IMR-90 (cell line): ENCODE measurements at regions not wholly inside any gene's neighbourhood (a gene's known extent, or its start where the extent isn't known, plus 50 kb on each side); places are given as distances from the start of the nearest gene placed in this dataset.

Experiments
- ATAC-seq: fragments of 200-7000 bp; cut with Tn5 transposase; 2 replicates; pipeline ENCODE4 v1.9.1; 2020; ENCODE audit warnings: low read depth, mild to moderate bottlenecking, moderate library complexity
- BruUV-seq: library from RNA; stranded (reverse); fragments of 400-500 nt; replicated peaks from 2 replicates; lab custom pipeline; 2021; lab: Mats Ljungman, UMichigan
- CTCF ChIA-PET: fragments of 300-600 bp; formaldehyde crosslinking; extraction: SDS; loops from one replicate; lab custom pipeline; 2021; ENCODE audit warnings: antibody characterized with exemption; lab: Yijun Ruan, JAX
- POLR2A ChIA-PET: fragments of 300-600 bp; sonication (Branson Sonifier 250); formaldehyde crosslinking; loops from one replicate; lab custom pipeline; 2022; ENCODE audit warnings: antibody characterized with exemption; ENCODE audit not compliant: unreplicated experiment; lab: Charles Lee
- DNase-seq: peaks from one replicate; pipeline ENCODE4 v3.0.0; 2013
- H2AFZ ChIP-seq: replicated peaks from 2 replicates; pipeline ENCODE3; 2013; ENCODE audit warnings: low read length, mild to moderate bottlenecking; ENCODE audit not compliant: poor library complexity
- H2AK5ac ChIP-seq: 2 replicates; pipeline ENCODE4 v1.6.1; 2013; ENCODE audit warnings: low read depth, low read length, inconsistent platforms
- H2AK9ac ChIP-seq: replicated peaks from 2 replicates; pipeline ENCODE3; 2013; ENCODE audit warnings: mild to moderate bottlenecking, low read depth, low read length, moderate library complexity; ENCODE audit not compliant: poor library complexity
- H2BK120ac ChIP-seq: 2 replicates; pipeline ENCODE4 v1.6.1; 2013; ENCODE audit warnings: low read depth, low read length, inconsistent platforms
- H2BK15ac ChIP-seq: 3 replicates; pipeline ENCODE4 v1.6.1; 2013; ENCODE audit warnings: low read depth, low read length, inconsistent platforms
- H2BK20ac ChIP-seq: 2 replicates; pipeline ENCODE4 v1.6.1; 2013; ENCODE audit warnings: low read depth, mild to moderate bottlenecking, inconsistent platforms, low read length, moderate library complexity
- H2BK5ac ChIP-seq: 2 replicates; pipeline ENCODE4 v1.6.1; 2013; ENCODE audit warnings: mild to moderate bottlenecking, low read depth, low read length, inconsistent platforms; ENCODE audit not compliant: poor library complexity, severe bottlenecking
- H3K14ac ChIP-seq: replicated peaks from 2 replicates; pipeline ENCODE4 v1.6.1; 2013; ENCODE audit warnings: low read depth, low read length, inconsistent platforms
- H3K18ac ChIP-seq: 2 replicates; pipeline ENCODE4 v1.6.1; 2013; ENCODE audit warnings: low read depth, low read length, control low read depth
- H3K23ac ChIP-seq: 2 replicates; pipeline ENCODE4 v1.6.1; 2013; ENCODE audit warnings: low read depth, low read length, inconsistent platforms
- H3K27ac ChIP-seq: 2 replicates; pipeline ENCODE4 v1.5.1; 2013; ENCODE audit warnings: mild to moderate bottlenecking, control low read depth, low read length; ENCODE audit not compliant: insufficient read depth
- H3K27me3 ChIP-seq: 2 replicates; pipeline ENCODE4 v1.6.1; 2013; ENCODE audit warnings: low read length; ENCODE audit not compliant: control insufficient read depth, insufficient read depth
- H3K36me3 ChIP-seq: 2 replicates; pipeline ENCODE4 v1.6.1; 2013; ENCODE audit warnings: low read length, mixed read lengths; ENCODE audit not compliant: control insufficient read depth, insufficient read depth
- H3K4ac ChIP-seq: 2 replicates; pipeline ENCODE4 v1.6.1; 2013; ENCODE audit warnings: low read depth, low read length, inconsistent platforms
- H3K4me1 ChIP-seq: 2 replicates; pipeline ENCODE4 v1.6.1; 2013; ENCODE audit warnings: low read length, mixed read lengths; ENCODE audit not compliant: control insufficient read depth, insufficient read depth
- H3K4me2 ChIP-seq: 2 replicates; pipeline ENCODE4 v1.6.1; 2013; ENCODE audit warnings: low read depth, mild to moderate bottlenecking, control low read depth, low read length, moderate library complexity
- H3K4me3 ChIP-seq: 2 replicates; pipeline ENCODE4 v1.5.1; 2013; ENCODE audit warnings: low read depth, mild to moderate bottlenecking, control low read depth, low read length, moderate library complexity; ENCODE audit not compliant: insufficient read depth
- H3K56ac ChIP-seq: 2 replicates; pipeline ENCODE4 v1.6.1; 2013; ENCODE audit warnings: low read length, inconsistent platforms; ENCODE audit not compliant: insufficient read depth; ENCODE audit errors: extremely low read depth
- H3K79me1 ChIP-seq, 2 experiments: 2 replicates each; pipeline ENCODE4 v1.6.1; 2013; ENCODE audit warnings: low read length in 2 of 2, inconsistent platforms in 1 of 2, low read depth in 1 of 2
- H3K9ac ChIP-seq: 2 replicates; pipeline ENCODE4 v1.6.1; 2013; ENCODE audit warnings: low read depth, low read length, control low read depth
- H3K9me1 ChIP-seq: 2 replicates; pipeline ENCODE4 v1.6.1; 2013; ENCODE audit warnings: low read length, inconsistent platforms; ENCODE audit not compliant: insufficient read depth
- H3K9me3 ChIP-seq: 2 replicates; pipeline ENCODE4 v1.6.1; 2013; ENCODE audit warnings: low read length; ENCODE audit not compliant: control insufficient read depth, insufficient read depth
- H4K20me1 ChIP-seq: 2 replicates; pipeline ENCODE4 v1.6.1; 2013; ENCODE audit warnings: low read length, inconsistent platforms; ENCODE audit not compliant: insufficient read depth
- H4K5ac ChIP-seq: 2 replicates; pipeline ENCODE4 v1.6.1; 2013; ENCODE audit warnings: mild to moderate bottlenecking, low read depth, low read length, control low read depth
- H4K8ac ChIP-seq, 2 experiments: 2 replicates each; pipeline ENCODE4 v1.6.1; 2013; ENCODE audit warnings: low read depth in 2 of 2, low read length in 2 of 2, control low read depth in 1 of 2, inconsistent platforms in 1 of 2
- H4K91ac ChIP-seq: 2 replicates; pipeline ENCODE4 v1.6.1; 2013; ENCODE audit warnings: low read depth, low read length, inconsistent platforms; ENCODE audit not compliant: insufficient read depth
- BHLHE40 ChIP-seq: fragments of 150-350 bp; IDR thresholded peaks from 2 replicates; pipeline ENCODE4 v1.6.1; 2016; ENCODE audit warnings: mild to moderate bottlenecking, low read depth, low read length
- CEBPB ChIP-seq: IDR thresholded peaks from 2 replicates; pipeline ENCODE4 v1.6.1; 2012; ENCODE audit warnings: low read depth, low read length, improper control_type of control experiment
- CHD1 ChIP-seq: IDR thresholded peaks from 2 replicates; pipeline ENCODE4 v1.6.1; 2012; ENCODE audit warnings: low read depth, low read length, improper control_type of control experiment
- CTCF ChIP-seq: conservative IDR thresholded peaks from 2 replicates; pipeline ENCODE4 v1.5.1; 2012; ENCODE audit warnings: mild to moderate bottlenecking, low read depth, low read length, improper control_type of control experiment
- FOS ChIP-seq: fragments of 150-350 bp; IDR thresholded peaks from 2 replicates; pipeline ENCODE4 v1.6.1; 2016; ENCODE audit warnings: low read depth, low read length
- MAFK ChIP-seq: IDR thresholded peaks from 2 replicates; pipeline ENCODE4 v1.6.1; 2012; ENCODE audit warnings: low read depth, low read length, improper control_type of control experiment
- MXI1 ChIP-seq: IDR thresholded peaks from 2 replicates; pipeline ENCODE4 v1.6.1; 2012; ENCODE audit warnings: low read depth, mild to moderate bottlenecking, low read length, moderate library complexity, borderline replicate concordance
- NFE2L2 ChIP-seq: fragments of 150-350 bp; IDR thresholded peaks from 2 replicates; pipeline ENCODE4 v1.6.1; 2016; ENCODE audit warnings: low read depth, mild to moderate bottlenecking, low read length
- POLR2A ChIP-seq: IDR thresholded peaks from 2 replicates; pipeline ENCODE4 v1.6.1; 2012; ENCODE audit warnings: mild to moderate bottlenecking, low read depth, low read length
- RAD21 ChIP-seq: IDR thresholded peaks from 2 replicates; pipeline ENCODE4 v1.6.1; 2012; ENCODE audit warnings: low read length, improper control_type of control experiment
- RCOR1 ChIP-seq: IDR thresholded peaks from 2 replicates; pipeline ENCODE4 v1.6.1; 2012; ENCODE audit warnings: mild to moderate bottlenecking, low read length, improper control_type of control experiment; ENCODE audit not compliant: insufficient replicate concordance
- RFX5 ChIP-seq: IDR thresholded peaks from 2 replicates; pipeline ENCODE4 v1.8.0; 2012; ENCODE audit warnings: low read depth, mild to moderate bottlenecking, low read length, moderate library complexity
- SMC3 ChIP-seq: fragments of 150-350 bp; IDR thresholded peaks from 2 replicates; pipeline ENCODE4 v1.6.1; 2016; ENCODE audit warnings: low read depth, mild to moderate bottlenecking, antibody characterized with exemption, low read length, moderate library complexity
- WGBS, 2 experiments: methylation state at CpG; one replicate each; pipeline versions ENCODE4 v1.1.5 to v1.1.7; 2013; ENCODE audit warnings: missing lambda C conversion rate in 2 of 2; ENCODE audit not compliant: insufficient read length in 1 of 2; ENCODE audit errors: extremely low coverage in 2 of 2; 5-methylcytosine and 5-hydroxymethylcytosine counted together
- dilution Hi-C: fragments of 300-500 bp; cut with HindIII; formaldehyde crosslinking; loops from one replicate; pipeline ENCODE4 v1.14.3; 2018; ENCODE audit warnings: low sequenced_read_pairs; ENCODE audit not compliant: unreplicated experiment
- in situ Hi-C: fragments of 300-500 bp; cut with MboI; formaldehyde crosslinking; loops from 3 replicates; pipeline ENCODE4 v1.14.3; 2019; ENCODE audit warnings: low sequenced_read_pairs, inconsistent platforms, mixed read lengths
- intact Hi-C: fragments of 100-400 bp; cut with micrococcal nuclease; formaldehyde crosslinking; loops from 2 replicates; pipeline ENCODE4 v1.10.0; 2022
- TF ChIP-seq, protein P1 (sequence below): fragments of 150-350 bp; IDR thresholded peaks from 2 replicates; pipeline ENCODE4 v1.6.1; 2017; ENCODE audit warnings: mild to moderate bottlenecking, antibody characterized with exemption, low read length, low read depth
- TF ChIP-seq, protein P2 (sequence below): fragments of 150-350 bp; IDR thresholded peaks from 2 replicates; pipeline ENCODE4 v1.6.1; 2016; ENCODE audit warnings: low read depth, mild to moderate bottlenecking, low read length, moderate library complexity, borderline replicate concordance

DNA sequence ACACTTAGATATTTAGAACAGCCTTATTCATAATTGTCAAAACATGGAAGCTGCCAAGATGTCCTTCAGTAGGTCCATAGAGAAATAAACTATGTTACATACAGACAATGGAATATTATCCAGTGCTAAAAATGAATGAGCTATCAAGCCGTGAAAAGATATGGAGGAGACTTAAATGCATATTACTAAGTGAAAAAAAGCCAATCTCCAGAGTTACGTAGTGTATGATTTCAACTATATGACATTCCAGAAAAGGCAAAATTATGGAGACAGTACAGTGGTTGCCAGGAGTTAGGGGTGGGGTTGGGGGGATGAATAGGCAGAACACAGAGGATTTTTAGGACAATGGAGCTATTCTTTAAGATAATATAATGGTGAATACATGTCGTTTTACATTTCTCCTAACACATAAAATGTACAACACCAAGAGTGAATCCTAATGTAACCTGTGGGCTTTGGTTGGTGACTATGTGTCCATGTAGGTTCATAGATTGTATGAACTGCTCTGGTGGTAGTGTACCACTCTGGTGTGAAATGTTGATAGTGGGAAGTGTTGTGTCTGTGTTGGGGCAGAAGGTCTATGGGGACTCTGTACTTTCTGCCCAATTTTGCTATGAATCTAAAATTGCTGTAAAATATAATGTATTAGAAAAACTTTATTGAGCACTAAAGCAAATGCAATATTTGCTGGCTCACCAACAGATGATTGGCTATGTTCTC lies 122.6 kb downstream of the USP22 start:
- in situ Hi-C loops (no loop called here), dilution Hi-C loops (no loop called here), intact Hi-C loops (loop anchor here (5.0 kb wide), 1 partner anchor 122 kb away; the partner anchor contains the start of gene USP22)
- BruUV-seq = no TSS peak
- H2BK15ac ChIP-seq = peak overlapping the region; percentile 93; the same call in 1 of the 3 replicates
- H2AK5ac ChIP-seq = peak overlapping the region; percentile 96
- ATAC-seq (peak; percentile 33), DNase-seq (no peak)
- no peaks in the 10 kb centered on the region for H3K27me3 ChIP-seq
- H3K23ac ChIP-seq = peak overlapping the region; percentile 80; the same call in 1 of the 2 replicates
- H4K5ac ChIP-seq = peak overlapping the region; percentile 98
- CTCF ChIA-PET = interaction anchor here (0.6 to 0.8 kb wide), 2 partner anchors 12 to 14 kb away, joined by 3 read pairs; no protein-coding TSS in a partner anchor
- H3K56ac ChIP-seq = peak overlapping the region; percentile 62; the same call in 1 of the 2 replicates
- no peak overlapping the region for H2AFZ ChIP-seq
- POLR2A ChIA-PET = no interaction called here
- peak overlapping the region; percentile 90 for H4K91ac ChIP-seq
- no peaks in the 10 kb centered on the region for H4K20me1 ChIP-seq
- H2BK20ac ChIP-seq = peak overlapping the region; percentile 99
- no peaks in the 10 kb centered on the region for H3K36me3 ChIP-seq
- H3K9me1 ChIP-seq = no peaks in the 10 kb centered on the region
- H3K4me2 ChIP-seq = no peak overlapping the region
- peak overlapping the region; percentile 61; the same call in 1 of the 2 replicates for H3K27ac ChIP-seq
- H3K9ac ChIP-seq = no peak overlapping the region
- peak overlapping the region; percentile 99 for H2BK120ac ChIP-seq
- no CpG with 5 or more reads among the region's 3 CpGs for WGBS, 2 experiments
- peak overlapping the region; percentile 99 for H3K18ac ChIP-seq
- peak overlapping the region; percentile 95 for H3K4ac ChIP-seq
- peak overlapping the region; percentile 96 for H3K14ac ChIP-seq
- peak overlapping the region; percentile 81 for H2BK5ac ChIP-seq
- H3K9me3 ChIP-seq = no peaks in the 10 kb centered on the region
- H3K4me3 ChIP-seq = no peak overlapping the region
- H3K4me1 ChIP-seq = peaks cover 10% of the 10 kb centered on the region
- peak overlapping the region; percentile 83 to 92 for H4K8ac ChIP-seq
- no peak overlapping the region for H2AK9ac ChIP-seq
- no peaks in the 10 kb centered on the region for H3K79me1 ChIP-seq
- no peak for TF ChIP-seq CHD1
- TF ChIP-seq CTCF = no peak
- TF ChIP-seq BHLHE40 = no peak
- no peak for TF ChIP-seq RCOR1
- TF ChIP-seq MAFK = no peak
- TF ChIP-seq CEBPB = no peak
- no peak for TF ChIP-seq MXI1
- no peak for TF ChIP-seq NFE2L2
- TF ChIP-seq POLR2A = no peak
- no peak for TF ChIP-seq RAD21
- TF ChIP-seq SMC3 = no peak
- TF ChIP-seq, protein P1, sequence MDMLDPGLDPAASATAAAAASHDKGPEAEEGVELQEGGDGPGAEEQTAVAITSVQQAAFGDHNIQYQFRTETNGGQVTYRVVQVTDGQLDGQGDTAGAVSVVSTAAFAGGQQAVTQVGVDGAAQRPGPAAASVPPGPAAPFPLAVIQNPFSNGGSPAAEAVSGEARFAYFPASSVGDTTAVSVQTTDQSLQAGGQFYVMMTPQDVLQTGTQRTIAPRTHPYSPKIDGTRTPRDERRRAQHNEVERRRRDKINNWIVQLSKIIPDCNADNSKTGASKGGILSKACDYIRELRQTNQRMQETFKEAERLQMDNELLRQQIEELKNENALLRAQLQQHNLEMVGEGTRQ = no peak
- TF ChIP-seq, protein P2, sequence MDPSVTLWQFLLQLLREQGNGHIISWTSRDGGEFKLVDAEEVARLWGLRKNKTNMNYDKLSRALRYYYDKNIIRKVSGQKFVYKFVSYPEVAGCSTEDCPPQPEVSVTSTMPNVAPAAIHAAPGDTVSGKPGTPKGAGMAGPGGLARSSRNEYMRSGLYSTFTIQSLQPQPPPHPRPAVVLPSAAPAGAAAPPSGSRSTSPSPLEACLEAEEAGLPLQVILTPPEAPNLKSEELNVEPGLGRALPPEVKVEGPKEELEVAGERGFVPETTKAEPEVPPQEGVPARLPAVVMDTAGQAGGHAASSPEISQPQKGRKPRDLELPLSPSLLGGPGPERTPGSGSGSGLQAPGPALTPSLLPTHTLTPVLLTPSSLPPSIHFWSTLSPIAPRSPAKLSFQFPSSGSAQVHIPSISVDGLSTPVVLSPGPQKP = no peak
- no peak for TF ChIP-seq FOS
- TF ChIP-seq RFX5 = no peak
